ENCODE measurements at regions not wholly inside any gene's neighbourhood (a gene's known extent, or its start where the extent isn't known, plus 50 kb on each side); places are given as distances from the start of the nearest gene placed in this dataset.

DNA sequence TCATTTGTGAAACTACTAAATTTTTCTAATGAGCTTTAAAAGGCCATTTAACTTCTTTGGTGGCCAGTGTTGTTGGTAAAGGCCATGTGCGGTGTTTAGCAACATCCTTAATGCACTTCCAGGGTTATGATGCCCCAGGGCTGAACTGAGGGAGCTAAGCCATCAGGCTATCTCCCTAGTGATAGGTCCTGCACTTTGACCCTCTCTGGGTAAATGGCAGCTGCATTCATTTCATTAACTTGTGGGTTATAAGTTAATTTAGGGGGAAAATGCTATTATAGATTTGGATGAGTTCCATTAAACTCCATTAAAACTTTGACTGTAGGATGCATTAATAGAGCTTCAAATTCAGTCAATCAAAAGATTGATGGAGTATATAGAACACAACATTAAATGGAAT, 366.7 kb upstream of the ZNF717 start:
- Histone ChIP-seq H3K27ac (ENCODE audit: low read length) (no peak overlapping the region), H3K4me3 (ENCODE audit: low read depth in 1 of 2, low read length in 2 of 2) (no peak overlapping the region), H3K9ac (ENCODE audit: low read depth, low read length) (no peak overlapping the region), H3K27me3 (ENCODE audit: insufficient read depth, low read length, poor library complexity) (no peaks in the 10 kb centered on the region), H3K9me3 (ENCODE audit: insufficient read depth, low read length, severe bottlenecking) (no peaks in the 10 kb centered on the region), H3K4me1 (ENCODE audit: insufficient read depth, low read length) (no peaks in the 10 kb centered on the region), H2AFZ (ENCODE audit: low read depth, low read length) (no peak overlapping the region), H3K36me3 (ENCODE audit: insufficient read depth, low read length) (no peaks in the 10 kb centered on the region), H3K79me2 (ENCODE audit: insufficient read depth, low read length) (no peaks in the 10 kb centered on the region), H4K20me1 (ENCODE audit: insufficient read depth, low read length) (no peaks in the 10 kb centered on the region), H3K4me2 (ENCODE audit: insufficient read depth, low read length) (no peak overlapping the region)
- no peak for DNase-seq
- no peak for ATAC-seq (ENCODE audit: insufficient read depth, low read depth)
- no peak for TF ChIP-seq EZH2 (IDR thresholded peaks at IDR 0.05; ENCODE audit: borderline replicate concordance, low read depth, low read length, severe bottlenecking)

DNA sequence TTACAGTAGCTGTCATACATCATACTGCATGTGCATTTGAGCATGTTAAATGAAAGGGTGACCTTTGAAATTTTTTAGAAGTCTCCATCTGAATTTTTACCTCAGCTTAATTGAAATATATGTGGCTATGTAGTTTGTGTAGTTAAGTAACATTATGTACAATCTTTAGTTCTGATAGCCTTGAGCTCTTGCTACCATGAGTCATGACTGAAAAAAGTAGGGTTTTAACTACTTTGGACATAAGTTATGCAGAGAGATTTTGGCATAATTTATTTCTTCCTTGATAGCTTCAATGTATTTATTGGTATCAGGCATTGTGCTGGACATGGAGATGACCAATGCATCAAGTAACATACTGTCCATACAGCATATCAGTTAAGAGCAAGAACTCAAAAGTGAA, 376.5 kb upstream of the ZNF717 start:
- Histone ChIP-seq H3K4me3 (ENCODE audit: low read depth in 1 of 2, low read length in 2 of 2) (no peak overlapping the region), H2AFZ (ENCODE audit: low read depth, low read length) (no peak overlapping the region), H3K4me2 (ENCODE audit: insufficient read depth, low read length) (no peak overlapping the region), H4K20me1 (ENCODE audit: insufficient read depth, low read length) (no peaks in the 10 kb centered on the region), H3K9me3 (ENCODE audit: insufficient read depth, low read length, severe bottlenecking) (no peaks in the 10 kb centered on the region), H3K36me3 (ENCODE audit: insufficient read depth, low read length) (no peaks in the 10 kb centered on the region), H3K27me3 (ENCODE audit: insufficient read depth, low read length, poor library complexity) (no peaks in the 10 kb centered on the region), H3K27ac (ENCODE audit: low read length) (no peak overlapping the region), H3K9ac (ENCODE audit: low read depth, low read length) (no peak overlapping the region), H3K4me1 (ENCODE audit: insufficient read depth, low read length) (no peaks in the 10 kb centered on the region), H3K79me2 (ENCODE audit: insufficient read depth, low read length) (no peaks in the 10 kb centered on the region)
- ATAC-seq (ENCODE audit: insufficient read depth, low read depth) (no peak), DNase-seq (no peak)
- TF ChIP-seq, protein P1, sequence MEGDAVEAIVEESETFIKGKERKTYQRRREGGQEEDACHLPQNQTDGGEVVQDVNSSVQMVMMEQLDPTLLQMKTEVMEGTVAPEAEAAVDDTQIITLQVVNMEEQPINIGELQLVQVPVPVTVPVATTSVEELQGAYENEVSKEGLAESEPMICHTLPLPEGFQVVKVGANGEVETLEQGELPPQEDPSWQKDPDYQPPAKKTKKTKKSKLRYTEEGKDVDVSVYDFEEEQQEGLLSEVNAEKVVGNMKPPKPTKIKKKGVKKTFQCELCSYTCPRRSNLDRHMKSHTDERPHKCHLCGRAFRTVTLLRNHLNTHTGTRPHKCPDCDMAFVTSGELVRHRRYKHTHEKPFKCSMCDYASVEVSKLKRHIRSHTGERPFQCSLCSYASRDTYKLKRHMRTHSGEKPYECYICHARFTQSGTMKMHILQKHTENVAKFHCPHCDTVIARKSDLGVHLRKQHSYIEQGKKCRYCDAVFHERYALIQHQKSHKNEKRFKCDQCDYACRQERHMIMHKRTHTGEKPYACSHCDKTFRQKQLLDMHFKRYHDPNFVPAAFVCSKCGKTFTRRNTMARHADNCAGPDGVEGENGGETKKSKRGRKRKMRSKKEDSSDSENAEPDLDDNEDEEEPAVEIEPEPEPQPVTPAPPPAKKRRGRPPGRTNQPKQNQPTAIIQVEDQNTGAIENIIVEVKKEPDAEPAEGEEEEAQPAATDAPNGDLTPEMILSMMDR (IDR thresholded peaks at IDR 0.05; ENCODE audit: borderline replicate concordance, extremely low read depth, low read length, poor library complexity, severe bottlenecking): no peak
- no peak for TF ChIP-seq EZH2 (IDR thresholded peaks at IDR 0.05; ENCODE audit: borderline replicate concordance, low read depth, low read length, severe bottlenecking)

DNA sequence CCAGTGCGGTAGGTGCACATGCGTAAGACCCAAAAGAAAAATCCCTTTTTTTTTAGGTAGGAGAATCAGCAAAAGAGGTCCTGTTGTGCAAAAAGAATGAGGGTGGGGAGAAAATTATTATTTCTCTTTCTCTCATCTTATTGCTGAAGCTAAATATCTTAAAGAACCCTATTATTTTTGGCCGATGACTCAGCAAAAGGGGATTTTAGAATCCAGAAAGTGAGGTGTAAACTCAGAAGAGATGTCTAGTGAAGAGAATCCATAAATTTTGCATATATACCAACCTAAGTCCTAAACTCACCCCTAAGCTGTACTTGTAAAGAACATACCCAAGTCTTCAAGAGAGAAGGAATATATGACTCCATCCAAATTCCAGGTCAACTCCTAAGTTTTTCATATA, 386.3 kb upstream of the ZNF717 start:
- TF ChIP-seq, protein P1 (IDR thresholded peaks at IDR 0.05; ENCODE audit: borderline replicate concordance, extremely low read depth, low read length, poor library complexity, severe bottlenecking): no peak
- no peak for TF ChIP-seq EZH2 (IDR thresholded peaks at IDR 0.05; ENCODE audit: borderline replicate concordance, low read depth, low read length, severe bottlenecking)
- no peak for ATAC-seq (ENCODE audit: insufficient read depth, low read depth)

DNA sequence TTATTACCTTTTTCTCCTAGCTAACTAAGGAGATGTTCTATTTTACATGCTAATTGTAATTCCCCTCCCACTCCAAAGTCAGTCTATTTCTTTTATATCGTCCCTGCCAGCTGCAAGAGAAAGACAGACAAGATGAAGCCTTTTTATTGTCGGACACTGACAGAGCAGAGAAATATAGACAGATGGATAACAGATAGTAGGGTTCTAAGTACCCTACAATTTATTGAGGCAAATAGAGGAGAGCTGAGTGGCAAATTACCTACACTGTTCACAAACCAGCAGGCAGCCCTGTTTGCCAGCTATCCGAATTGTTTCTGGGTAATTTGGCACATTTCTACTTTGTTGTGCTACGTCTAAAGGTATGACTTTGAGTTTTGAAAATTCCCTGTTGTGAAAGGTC, 392.3 kb upstream of the ZNF717 start:
- no peak for ATAC-seq (ENCODE audit: insufficient read depth, low read depth)
- no peaks in the 10 kb centered on the region for H3K9me3 ChIP-seq (ENCODE audit: insufficient read depth, low read length, severe bottlenecking)
- no peak overlapping the region for H3K4me2 ChIP-seq (ENCODE audit: insufficient read depth, low read length)
- no peak overlapping the region for H3K4me3 ChIP-seq (ENCODE audit: low read depth in 1 of 2, low read length in 2 of 2)
- no peak overlapping the region for H2AFZ ChIP-seq (ENCODE audit: low read depth, low read length)
- no peaks in the 10 kb centered on the region for H3K27me3 ChIP-seq (ENCODE audit: insufficient read depth, low read length, poor library complexity)
- no peaks in the 10 kb centered on the region for H4K20me1 ChIP-seq (ENCODE audit: insufficient read depth, low read length)
- DNase-seq: no peak
- no peak overlapping the region for H3K27ac ChIP-seq (ENCODE audit: low read length)
- H3K4me1 ChIP-seq (ENCODE audit: insufficient read depth, low read length): no peaks in the 10 kb centered on the region
- H3K36me3 ChIP-seq (ENCODE audit: insufficient read depth, low read length): no peaks in the 10 kb centered on the region
- no peak overlapping the region for H3K9ac ChIP-seq (ENCODE audit: low read depth, low read length)
- no peak for TF ChIP-seq EZH2 (IDR thresholded peaks at IDR 0.05; ENCODE audit: borderline replicate concordance, low read depth, low read length, severe bottlenecking)
- TF ChIP-seq, protein P1 (IDR thresholded peaks at IDR 0.05; ENCODE audit: borderline replicate concordance, extremely low read depth, low read length, poor library complexity, severe bottlenecking): no peak
- no peaks in the 10 kb centered on the region for H3K79me2 ChIP-seq (ENCODE audit: insufficient read depth, low read length)

More for the DNA sequence above, 386.3 kb upstream of the ZNF717 start:
- H4K20me1 ChIP-seq (ENCODE audit: insufficient read depth, low read length): no peaks in the 10 kb centered on the region
- H3K27ac ChIP-seq (ENCODE audit: low read length): no peak overlapping the region
- H3K9me3 ChIP-seq (ENCODE audit: insufficient read depth, low read length, severe bottlenecking): no peaks in the 10 kb centered on the region
- no peaks in the 10 kb centered on the region for H3K79me2 ChIP-seq (ENCODE audit: insufficient read depth, low read length)
- H3K4me3 ChIP-seq (ENCODE audit: low read depth in 1 of 2, low read length in 2 of 2): no peak overlapping the region
- H3K4me1 ChIP-seq (ENCODE audit: insufficient read depth, low read length): no peaks in the 10 kb centered on the region
- no peak overlapping the region for H3K9ac ChIP-seq (ENCODE audit: low read depth, low read length)
- H3K36me3 ChIP-seq (ENCODE audit: insufficient read depth, low read length): no peaks in the 10 kb centered on the region
- no peak for DNase-seq
- no peak overlapping the region for H2AFZ ChIP-seq (ENCODE audit: low read depth, low read length)
- no peak overlapping the region for H3K4me2 ChIP-seq (ENCODE audit: insufficient read depth, low read length)
- H3K27me3 ChIP-seq (ENCODE audit: insufficient read depth, low read length, poor library complexity): no peaks in the 10 kb centered on the region

Data from DND-41 (cell line).